SK-N-MC (cell line): ENCODE measurements at regions not wholly inside any gene's neighbourhood (a gene's known extent, or its start where the extent isn't known, plus 50 kb on each side); places are given as distances from the start of the nearest gene placed in this dataset.
"Not testable (repeated sequence)": the region's sequence is repeated elsewhere in the genome, so short reads cannot be mapped to it uniquely, and the experiment has no call there.

Experiments
- DNase-seq: peaks from one replicate; pipeline ENCODE4 v3.0.0-alpha.2; 2011; ENCODE audit warnings: low read depth, low spot score
- H3K27ac ChIP-seq: fragments of 200-600 bp; sonication (generic); 2 replicates; pipeline ENCODE4 v1.5.1; 2016; ENCODE audit warnings: mixed run types
- H3K36me3 ChIP-seq: fragments of 200-600 bp; sonication (generic); 2 replicates; pipeline ENCODE4 v1.6.1; 2017; ENCODE audit warnings: antibody characterized with exemption, low read length, mixed read lengths; ENCODE audit not compliant: insufficient read depth
- H3K4me3 ChIP-seq: fragments of 200-600 bp; sonication (generic); 2 replicates; pipeline ENCODE4 v1.5.1; 2016
- H3K9ac ChIP-seq: fragments of 200-600 bp; sonication (generic); 2 replicates; pipeline ENCODE4 v1.8.0; 2017; ENCODE audit warnings: mixed run types, mixed read lengths; ENCODE audit not compliant: insufficient read length
- H3K9me3 ChIP-seq: fragments of 200-600 bp; sonication (generic); 2 replicates; pipeline ENCODE4 v1.6.1; 2017; ENCODE audit warnings: low read depth, mild to moderate bottlenecking, antibody characterized with exemption, low read length, moderate library complexity, mixed read lengths
- EZH2 ChIP-seq: fragments of 200-600 bp; sonication (generic); IDR thresholded peaks from one replicate; pipeline ENCODE4 v1.6.1; 2017; ENCODE audit warnings: antibody characterized with exemption
- FOXP2 ChIP-seq: optimal IDR thresholded peaks from 2 replicates; pipeline ENCODE3; 2011; ENCODE audit warnings: mild to moderate bottlenecking, moderate library complexity; ENCODE audit not compliant: insufficient read depth; ENCODE audit errors: extremely low read length, control extremely low read depth
- POLR2AphosphoS5 ChIP-seq: IDR thresholded peaks from 2 replicates; pipeline ENCODE4 v1.6.1; 2012; ENCODE audit warnings: mild to moderate bottlenecking, low read depth, low read length, borderline replicate concordance

- no peak overlapping the region for H3K9ac ChIP-seq
Measured at GRCh38 chr2:65991381-65992197, 443.3 kb upstream of the MEIS1 start.

GRCh38 chr2:65985986-65986385 is 448.9 kb upstream of the MEIS1 start:
- H3K36me3 ChIP-seq: no peaks in the 10 kb centered on the region
- no peak overlapping the region for H3K27ac ChIP-seq
- no peak for TF ChIP-seq POLR2AphosphoS5
- no peak for TF ChIP-seq EZH2
- no peak for TF ChIP-seq FOXP2
- H3K9me3 ChIP-seq: no peaks in the 10 kb centered on the region; the same call in 1 of the 2 replicates
- DNase-seq: no peak
- no peak overlapping the region for H3K4me3 ChIP-seq
- no peak overlapping the region for H3K9ac ChIP-seq

More at GRCh38 chr2:65991381-65992197, 443.3 kb upstream of the MEIS1 start:
- Histone ChIP-seq H3K4me3 (peak overlapping the region; percentile 56), H3K9me3 (no peaks in the 10 kb centered on the region; the same call in 1 of the 2 replicates), H3K36me3 (no peaks in the 10 kb centered on the region), H3K27ac (peak overlapping the region; percentile 23; the same call in 1 of the 2 replicates)
- TF ChIP-seq POLR2AphosphoS5 (no peak; the same call in 1 of the 2 replicates), EZH2 (no peak), FOXP2 (no peak)
- DNase-seq: peak; percentile 74

GRCh38 chr2:65980531-65980930 is 454.4 kb upstream of the MEIS1 start:
- no peak for DNase-seq
- Histone ChIP-seq H3K36me3 (no peaks in the 10 kb centered on the region), H3K27ac (no peak overlapping the region), H3K9me3 (no peaks in the 10 kb centered on the region), H3K4me3 (no peak overlapping the region), H3K9ac (no peak overlapping the region)
- TF ChIP-seq EZH2 (no peak), FOXP2 (no peak), POLR2AphosphoS5 (no peak)

GRCh38 chr2:65979446-65979845 is 455.5 kb upstream of the MEIS1 start:
- no peaks in the 10 kb centered on the region for H3K36me3 ChIP-seq
- H3K9me3 ChIP-seq: no peaks in the 10 kb centered on the region
- TF ChIP-seq POLR2AphosphoS5: no peak
- TF ChIP-seq EZH2: no peak
- no peak for TF ChIP-seq FOXP2
- no peak overlapping the region for H3K9ac ChIP-seq
- no peak overlapping the region for H3K27ac ChIP-seq
- no peak for DNase-seq
- H3K4me3 ChIP-seq: no peak overlapping the region

GRCh38 chr2:65974067-65974723 is 460.7 kb upstream of the MEIS1 start:
- H3K9ac ChIP-seq: no peak overlapping the region
- H3K27ac ChIP-seq: no peak overlapping the region
- no peak for TF ChIP-seq EZH2
- no peak for TF ChIP-seq FOXP2
- TF ChIP-seq POLR2AphosphoS5: no peak
- H3K4me3 ChIP-seq: no peak overlapping the region
- DNase-seq: no peak
- no peaks in the 10 kb centered on the region for H3K36me3 ChIP-seq
- H3K9me3 ChIP-seq: no peaks in the 10 kb centered on the region

- H3K27ac ChIP-seq: no peak overlapping the region
- H3K9ac ChIP-seq: no peak overlapping the region
- TF ChIP-seq FOXP2 (no peak), EZH2 (no peak), POLR2AphosphoS5 (no peak)
- H3K4me3 ChIP-seq: no peak overlapping the region
- DNase-seq: no peak
- H3K36me3 ChIP-seq: no peaks in the 10 kb centered on the region
- H3K9me3 ChIP-seq: no peaks in the 10 kb centered on the region
Measured at GRCh38 chr2:65969161-65969560, 465.8 kb upstream of the MEIS1 start.

GRCh38 chr2:65963303-65963702 is 471.6 kb upstream of the MEIS1 start:
- H3K9ac ChIP-seq, H3K4me3 ChIP-seq, DNase-seq, H3K9me3 ChIP-seq, H3K27ac ChIP-seq, H3K36me3 ChIP-seq: not testable (repeated sequence)

GRCh38 chr2:65960953-65961352 is 474.0 kb upstream of the MEIS1 start:
- H3K9me3 ChIP-seq: no peaks in the 10 kb centered on the region
- DNase-seq: no peak
- no peaks in the 10 kb centered on the region for H3K36me3 ChIP-seq
- no peak overlapping the region for H3K27ac ChIP-seq
- no peak overlapping the region for H3K9ac ChIP-seq
- no peak for TF ChIP-seq EZH2
- TF ChIP-seq FOXP2: no peak
- no peak for TF ChIP-seq POLR2AphosphoS5
- H3K4me3 ChIP-seq: no peak overlapping the region

GRCh38 chr2:65957886-65958285 is 477.0 kb upstream of the MEIS1 start:
- DNase-seq: no peak
- Histone ChIP-seq H3K9ac (no peak overlapping the region), H3K36me3 (no peaks in the 10 kb centered on the region), H3K27ac (no peak overlapping the region), H3K4me3 (no peak overlapping the region), H3K9me3 (no peaks in the 10 kb centered on the region)
- TF ChIP-seq FOXP2: no peak
- no peak for TF ChIP-seq POLR2AphosphoS5
- TF ChIP-seq EZH2: no peak
